Neural crest cell (in vitro differentiated cells): ENCODE measurements at regions not wholly inside any gene's neighbourhood (a gene's known extent, or its start where the extent isn't known, plus 50 kb on each side); places are given as distances from the start of the nearest gene placed in this dataset.

Source experiments
- DNase-seq: peaks from one replicate; pipeline ENCODE4 v3.0.0; 2021; ENCODE audit warnings: low read depth, mixed read lengths, low spot score
- H3K27ac Mint-ChIP-seq: one replicate; pipeline ENCODE4 v1.8.0; 2021; ENCODE audit warnings: mild to moderate bottlenecking, mixed read lengths; ENCODE audit not compliant: unreplicated experiment
- H3K27me3 Mint-ChIP-seq: 2 replicates; pipeline ENCODE4 v1.8.0; 2021; ENCODE audit warnings: low read depth, mild to moderate bottlenecking, mixed read lengths
- H3K36me3 Mint-ChIP-seq: 2 replicates; pipeline ENCODE4 v1.8.0; 2021; ENCODE audit warnings: low read depth, mild to moderate bottlenecking, mixed read lengths
- H3K4me1 Mint-ChIP-seq: 2 replicates; pipeline ENCODE4 v1.8.0; 2021; ENCODE audit warnings: mixed read lengths
- H3K4me3 Mint-ChIP-seq: one replicate; pipeline ENCODE4 v1.8.0; 2021; ENCODE audit warnings: mild to moderate bottlenecking, mixed read lengths
- H3K9me3 Mint-ChIP-seq: 2 replicates; pipeline ENCODE4 v1.8.0; 2021; ENCODE audit warnings: mixed read lengths
- CTCF ChIP-seq: fragments of 200-600 bp; sonication (generic); conservative IDR thresholded peaks from 2 replicates; pipeline ENCODE4 v1.5.0; 2021; ENCODE audit warnings: antibody characterized with exemption, mild to moderate bottlenecking

GRCh38 chr5:116343961-116344360 lies 230.7 kb downstream of the SEMA6A start:
- Mint-ChIP-seq H3K4me1 (no peaks in the 10 kb centered on the region), H3K9me3 (peaks cover 2% of the 10 kb centered on the region), H3K27ac (no peak overlapping the region), H3K4me3 (no peak overlapping the region), H3K36me3 (peaks cover 19% of the 10 kb centered on the region), H3K27me3 (no peaks in the 10 kb centered on the region)
- no peak for DNase-seq
- TF ChIP-seq CTCF, result no peak
